Mesendoderm (in vitro differentiated cells): ENCODE measurements at regions not wholly inside any gene's neighbourhood (a gene's known extent, or its start where the extent isn't known, plus 50 kb on each side); places are given as distances from the start of the nearest gene placed in this dataset.

Experiments used
- DNase-seq: peaks from one replicate; pipeline ENCODE4 v3.0.0; 2013
- H2AK5ac ChIP-seq: 2 replicates; pipeline ENCODE4 v1.6.1; 2013; ENCODE audit warnings: low read length, inconsistent platforms
- H2BK120ac ChIP-seq: 2 replicates; pipeline ENCODE4 v1.6.1; 2013; ENCODE audit warnings: low read depth, mild to moderate bottlenecking, low read length, moderate library complexity, mixed read lengths
- H2BK15ac ChIP-seq: replicated peaks from 2 replicates; pipeline ENCODE4 v1.6.1; 2013; ENCODE audit warnings: low read depth, mild to moderate bottlenecking, moderate library complexity
- H2BK5ac ChIP-seq: 2 replicates; pipeline ENCODE4 v1.6.1; 2013; ENCODE audit warnings: low read length, inconsistent platforms
- H3K18ac ChIP-seq: 2 replicates; pipeline ENCODE4 v1.6.1; 2013; ENCODE audit warnings: mild to moderate bottlenecking, low read length, mixed read lengths
- H3K23ac ChIP-seq: one replicate; pipeline ENCODE4 v1.6.1; 2013; ENCODE audit warnings: low read length
- H3K27ac ChIP-seq: 2 replicates; pipeline ENCODE4 v1.5.1; 2013; ENCODE audit warnings: low read depth, mild to moderate bottlenecking, inconsistent platforms, low read length, moderate library complexity
- H3K27me3 ChIP-seq: 2 replicates; pipeline ENCODE4 v1.6.1; 2013; ENCODE audit warnings: low read length, control low read depth, mild to moderate bottlenecking, inconsistent platforms; ENCODE audit not compliant: insufficient read depth, poor library complexity
- H3K36me3 ChIP-seq: 2 replicates; pipeline ENCODE4 v1.6.1; 2013; ENCODE audit warnings: low read length, inconsistent platforms; ENCODE audit not compliant: control insufficient read depth, insufficient read depth
- H3K4ac ChIP-seq: one replicate; pipeline ENCODE4 v1.6.1; 2013; ENCODE audit warnings: low read depth, mild to moderate bottlenecking, low read length, moderate library complexity
- H3K4me1 ChIP-seq: 2 replicates; pipeline ENCODE4 v1.6.1; 2013; ENCODE audit warnings: low read depth, low read length, inconsistent platforms; ENCODE audit not compliant: control insufficient read depth
- H3K4me2 ChIP-seq: 2 replicates; pipeline ENCODE4 v1.6.1; 2013; ENCODE audit warnings: low read length
- H3K4me3 ChIP-seq: 2 replicates; pipeline ENCODE4 v1.5.1; 2013; ENCODE audit warnings: mild to moderate bottlenecking, low read length
- H3K56ac ChIP-seq: one replicate; pipeline ENCODE4 v1.6.1; 2013; ENCODE audit warnings: low read length
- H3K79me1 ChIP-seq: 2 replicates; pipeline ENCODE4 v1.6.1; 2013; ENCODE audit warnings: low read length, inconsistent platforms
- H3K79me2 ChIP-seq: 2 replicates; pipeline ENCODE4 v1.6.1; 2013; ENCODE audit warnings: mild to moderate bottlenecking, low read length; ENCODE audit not compliant: control insufficient read depth, insufficient read depth
- H3K9ac ChIP-seq: 2 replicates; pipeline ENCODE4 v1.6.1; 2013; ENCODE audit warnings: low read length, inconsistent platforms
- H4K5ac ChIP-seq: one replicate; pipeline ENCODE4 v1.6.1; 2013; ENCODE audit warnings: low read length
- H4K8ac ChIP-seq: one replicate; pipeline ENCODE4 v1.6.1; 2013; ENCODE audit warnings: low read depth, mild to moderate bottlenecking, control low read depth, low read length, moderate library complexity
- WGBS: extraction: QIAGEN DNeasy Blood & Tissue Kit; methylation state at CpG from one replicate; pipeline ENCODE4 v1.1.7; 2013; ENCODE audit warnings: low lambda C conversion rate, missing lambda C conversion rate; ENCODE audit not compliant: insufficient coverage; ENCODE audit errors: extremely low coverage; 5-methylcytosine and 5-hydroxymethylcytosine counted together

DNA sequence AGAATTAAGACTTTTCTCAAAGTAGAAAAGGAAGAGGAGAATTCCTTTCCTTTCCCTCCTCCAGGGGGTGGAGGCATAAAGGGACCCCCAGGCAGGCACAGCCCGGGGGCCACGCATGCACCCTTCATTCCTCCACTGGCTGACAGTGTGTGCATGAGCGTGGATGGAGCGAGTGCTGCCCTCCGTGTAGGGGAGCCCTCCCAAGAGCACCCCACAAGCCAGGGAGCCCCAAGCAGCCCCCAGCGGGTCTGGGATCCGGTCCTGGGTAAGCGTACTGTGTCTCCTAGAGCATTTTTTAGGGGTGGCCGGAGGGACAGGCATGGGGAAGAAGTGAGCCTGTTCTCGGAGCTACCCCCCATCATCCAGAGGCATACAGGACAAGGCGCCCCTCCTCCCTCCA is 120.5 kb downstream of the SIK1 start:
- H2AK5ac ChIP-seq, result no peak overlapping the region
- H3K27ac ChIP-seq, result no peak overlapping the region
- H3K18ac ChIP-seq, result no peak overlapping the region
- H3K4me1 ChIP-seq, result no peaks in the 10 kb centered on the region
- H3K4ac ChIP-seq, result no peak overlapping the region
- H4K5ac ChIP-seq, result no peak overlapping the region
- H3K23ac ChIP-seq, result no peak overlapping the region
- no peak overlapping the region for H3K9ac ChIP-seq
- no peak overlapping the region for H2BK15ac ChIP-seq
- no peaks in the 10 kb centered on the region for H3K79me2 ChIP-seq
- no peaks in the 10 kb centered on the region for H3K79me1 ChIP-seq
- H3K27me3 ChIP-seq, result no peaks in the 10 kb centered on the region
- H4K8ac ChIP-seq, result no peak overlapping the region
- H3K4me2 ChIP-seq, result no peak overlapping the region
- no peak for DNase-seq
- H3K56ac ChIP-seq, result no peak overlapping the region
- no peaks in the 10 kb centered on the region for H3K36me3 ChIP-seq
- WGBS, result no CpG with 5 or more reads among the region's 11 CpGs
- H2BK120ac ChIP-seq, result no peak overlapping the region
- no peak overlapping the region for H2BK5ac ChIP-seq
- H3K4me3 ChIP-seq, result no peak overlapping the region

DNA sequence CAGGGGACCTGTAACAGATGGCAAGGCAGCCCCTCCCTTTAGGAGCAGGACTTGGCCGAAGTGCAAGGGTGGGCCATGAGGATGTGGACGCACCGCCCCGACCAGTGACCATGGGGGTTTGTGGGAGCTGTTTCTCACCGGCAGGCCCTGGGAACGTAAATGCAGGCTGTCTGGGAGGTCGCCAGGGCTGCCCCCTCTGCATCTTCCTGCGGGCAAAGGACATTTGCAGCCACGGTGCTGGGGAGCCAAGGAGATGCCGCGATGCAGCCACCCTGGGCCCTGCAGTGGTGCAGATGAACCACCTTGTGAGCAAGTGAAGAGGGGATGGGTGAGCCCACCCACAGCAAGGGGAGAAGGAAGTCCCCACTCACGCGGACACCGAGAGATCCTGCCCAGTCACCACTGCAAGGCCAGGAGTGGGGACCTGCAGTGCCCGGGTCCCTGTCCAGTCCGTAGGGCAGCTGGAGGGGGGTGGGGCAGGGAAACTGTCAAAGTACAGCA is 121.1 kb downstream of the SIK1 start:
- Histone ChIP-seq H3K56ac (no peak overlapping the region), H3K27ac (no peak overlapping the region), H4K5ac (no peak overlapping the region), H2BK120ac (no peak overlapping the region), H3K23ac (no peak overlapping the region), H3K27me3 (no peaks in the 10 kb centered on the region), H3K79me2 (no peaks in the 10 kb centered on the region), H2AK5ac (no peak overlapping the region), H4K8ac (no peak overlapping the region), H3K4me2 (no peak overlapping the region), H3K4me1 (no peaks in the 10 kb centered on the region), H2BK15ac (no peak overlapping the region), H3K4me3 (no peak overlapping the region), H3K4ac (no peak overlapping the region), H3K79me1 (no peaks in the 10 kb centered on the region), H3K9ac (no peak overlapping the region), H3K36me3 (no peaks in the 10 kb centered on the region), H3K18ac (no peak overlapping the region), H2BK5ac (no peak overlapping the region)
- DNase-seq, result no peak
- no CpG with 5 or more reads among the region's 16 CpGs for WGBS

DNA sequence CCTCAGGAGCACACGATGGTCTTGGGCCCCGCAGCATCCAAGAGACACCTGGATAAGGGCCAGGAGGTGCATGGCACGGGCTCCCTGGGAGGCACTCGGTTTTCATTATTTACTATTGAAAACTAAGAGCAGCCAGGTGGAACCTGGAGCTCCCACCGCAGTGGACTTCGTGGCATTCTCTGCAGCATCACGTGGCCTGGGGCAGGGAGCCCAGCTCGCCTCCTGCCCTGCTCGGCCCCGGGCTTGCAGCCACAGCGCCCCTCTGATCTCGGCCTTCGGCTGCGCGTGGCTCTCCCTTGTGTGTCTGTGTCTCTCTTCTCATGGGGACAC is 121.6 kb downstream of the SIK1 start:
- Histone ChIP-seq H4K8ac (no peak overlapping the region), H3K27me3 (no peaks in the 10 kb centered on the region), H2BK120ac (no peak overlapping the region), H3K79me2 (no peaks in the 10 kb centered on the region), H3K4me3 (no peak overlapping the region), H3K79me1 (no peaks in the 10 kb centered on the region), H3K4me1 (no peaks in the 10 kb centered on the region), H3K4me2 (no peak overlapping the region), H3K23ac (no peak overlapping the region), H4K5ac (no peak overlapping the region), H2BK15ac (no peak overlapping the region), H3K56ac (no peak overlapping the region), H3K4ac (no peak overlapping the region), H3K36me3 (no peaks in the 10 kb centered on the region), H3K18ac (no peak overlapping the region), H2AK5ac (no peak overlapping the region), H3K9ac (no peak overlapping the region), H3K27ac (no peak overlapping the region), H2BK5ac (no peak overlapping the region)
- DNase-seq, result no peak
- WGBS, result no CpG with 5 or more reads among the region's 15 CpGs

DNA sequence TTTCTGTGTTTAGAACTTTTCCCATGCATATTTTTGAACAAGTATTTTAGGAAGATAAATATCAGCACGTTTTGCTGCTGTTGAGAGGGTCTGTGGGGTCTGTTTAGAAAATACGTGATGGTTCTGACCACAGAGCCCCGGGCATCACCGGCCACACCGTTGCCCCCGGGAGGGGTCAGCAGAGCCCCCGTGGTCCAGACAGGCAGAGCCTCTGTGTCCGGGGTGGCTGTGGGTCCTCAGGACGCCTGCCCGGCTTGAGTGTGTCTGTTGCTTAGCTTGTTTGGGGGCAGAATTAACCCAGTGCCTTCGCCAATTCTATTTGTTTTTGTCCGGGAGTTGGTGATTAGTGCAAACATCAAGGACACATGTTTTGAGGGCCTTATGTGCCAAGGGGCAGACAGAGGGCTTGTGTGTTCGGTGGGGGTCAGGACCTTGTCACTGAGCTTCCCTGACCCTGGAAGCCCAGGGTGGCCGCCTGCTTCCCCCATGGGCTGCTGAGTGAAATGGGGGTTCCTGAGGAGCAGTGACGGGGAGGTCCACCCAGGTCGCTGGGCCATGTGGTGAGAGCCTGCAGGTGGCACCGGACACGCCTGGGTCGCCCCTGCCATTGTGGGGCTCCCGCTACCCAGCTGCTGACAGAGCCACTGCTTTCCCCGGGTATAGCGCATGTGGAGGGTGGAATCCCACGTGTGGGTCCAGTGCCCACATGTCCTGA is 122.2 kb downstream of the SIK1 start:
- Histone ChIP-seq H3K4me1 (no peaks in the 10 kb centered on the region), H3K4me2 (no peak overlapping the region)
- no CpG with 5 or more reads among the region's 23 CpGs for WGBS

DNA sequence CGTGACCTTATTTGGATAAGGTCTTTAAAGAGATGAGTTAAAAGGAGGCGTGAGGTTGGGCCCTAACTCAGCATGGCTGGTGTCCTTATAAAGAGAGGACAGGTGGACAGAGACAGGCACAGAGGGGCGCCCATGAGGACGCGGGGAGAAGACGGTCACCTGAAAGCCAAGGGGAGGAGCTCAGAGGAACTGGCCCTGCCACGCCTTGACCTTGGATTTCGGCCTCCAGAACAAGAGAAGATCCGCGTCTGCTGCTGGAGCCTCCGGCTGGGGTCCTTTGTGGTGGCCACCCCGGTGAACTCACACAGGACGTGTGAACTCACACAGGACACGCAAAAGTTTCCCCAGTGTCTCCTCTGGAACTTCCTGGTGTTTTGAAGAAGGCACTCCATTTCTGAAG is 122.7 kb downstream of the SIK1 start:
- no peak overlapping the region for H2BK15ac ChIP-seq
- H2BK120ac ChIP-seq, result no peak overlapping the region
- no peak overlapping the region for H3K9ac ChIP-seq
- no peaks in the 10 kb centered on the region for H3K36me3 ChIP-seq
- no peak overlapping the region for H2AK5ac ChIP-seq
- DNase-seq, result no peak
- H3K79me1 ChIP-seq, result no peaks in the 10 kb centered on the region
- no peak overlapping the region for H2BK5ac ChIP-seq
- WGBS, result no CpG with 5 or more reads among the region's 14 CpGs
- H3K56ac ChIP-seq, result no peak overlapping the region
- H3K27me3 ChIP-seq, result no peaks in the 10 kb centered on the region
- H4K8ac ChIP-seq, result no peak overlapping the region
- H3K18ac ChIP-seq, result no peak overlapping the region
- H3K4me2 ChIP-seq, result no peak overlapping the region
- no peak overlapping the region for H3K4me3 ChIP-seq
- no peaks in the 10 kb centered on the region for H3K79me2 ChIP-seq
- no peak overlapping the region for H3K4ac ChIP-seq
- H4K5ac ChIP-seq, result no peak overlapping the region
- H3K23ac ChIP-seq, result no peak overlapping the region
- no peak overlapping the region for H3K27ac ChIP-seq
- H3K4me1 ChIP-seq, result no peaks in the 10 kb centered on the region

More for the DNA sequence above, 122.2 kb downstream of the SIK1 start:
- no peak for DNase-seq
- H3K23ac ChIP-seq, result no peak overlapping the region
- H4K5ac ChIP-seq, result no peak overlapping the region
- H4K8ac ChIP-seq, result no peak overlapping the region
- H3K79me1 ChIP-seq, result no peaks in the 10 kb centered on the region
- H2BK15ac ChIP-seq, result no peak overlapping the region
- no peaks in the 10 kb centered on the region for H3K79me2 ChIP-seq
- no peaks in the 10 kb centered on the region for H3K27me3 ChIP-seq
- no peak overlapping the region for H3K56ac ChIP-seq
- no peak overlapping the region for H3K4ac ChIP-seq
- H3K9ac ChIP-seq, result no peak overlapping the region
- no peak overlapping the region for H3K27ac ChIP-seq
- no peak overlapping the region for H3K18ac ChIP-seq
- H2AK5ac ChIP-seq, result no peak overlapping the region
- no peak overlapping the region for H2BK120ac ChIP-seq
- no peak overlapping the region for H2BK5ac ChIP-seq
- no peaks in the 10 kb centered on the region for H3K36me3 ChIP-seq
- no peak overlapping the region for H3K4me3 ChIP-seq
